ENCODE measurements at regions not wholly inside any gene's neighbourhood (a gene's known extent, or its start where the extent isn't known, plus 50 kb on each side); places are given as distances from the start of the nearest gene placed in this dataset.
"Not testable (repeated sequence)": the region's sequence is repeated elsewhere in the genome, so short reads cannot be mapped to it uniquely, and the experiment has no call there.

- DNase-seq: no peak
Observed at GRCh38 chr1:29800522-29800956, 564.2 kb downstream of the PTPRU start.

GRCh38 chr1:29800120-29800519 lies 563.8 kb downstream of the PTPRU start:
- DNase-seq: no peak

DNA sequence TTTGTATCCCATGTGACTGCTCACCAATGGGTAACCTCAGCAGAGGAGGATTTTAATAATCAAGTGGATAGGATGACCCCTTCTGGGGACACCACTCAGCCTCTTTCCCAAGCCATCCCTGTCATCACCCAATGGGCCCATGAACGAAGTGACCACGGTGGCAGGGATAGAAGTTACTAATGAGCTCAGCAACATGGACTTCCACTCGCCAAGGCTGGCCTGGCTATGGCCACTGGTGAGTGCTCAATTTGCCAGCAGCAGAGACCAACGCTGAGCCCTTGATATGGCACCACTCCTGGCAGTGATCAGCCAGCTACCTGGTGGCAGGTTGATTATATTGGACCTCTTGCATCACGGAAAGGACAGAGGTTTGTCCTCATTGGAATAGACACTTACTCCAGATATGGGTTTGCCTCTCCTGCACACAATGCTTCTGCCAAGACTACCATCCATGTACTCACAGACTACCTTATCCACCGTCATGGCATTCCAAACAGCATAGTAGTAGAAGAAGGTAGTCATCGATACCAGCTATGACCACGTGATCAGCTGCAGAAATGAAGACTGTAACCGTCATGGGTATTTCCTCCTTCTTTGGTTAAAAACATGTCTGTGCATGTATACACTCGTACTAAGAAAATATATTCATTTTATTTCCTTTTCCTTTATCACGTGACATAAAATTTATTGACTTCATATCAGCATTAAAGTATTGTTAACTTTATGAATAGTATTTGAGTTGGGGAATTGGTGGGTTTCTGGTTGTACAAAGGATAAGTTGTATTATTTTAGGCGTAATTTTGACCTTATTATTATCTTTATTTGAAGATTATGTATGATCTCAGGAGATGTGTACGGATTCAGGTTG lies 562.6 kb downstream of the PTPRU start:
- no peak for DNase-seq

DNA sequence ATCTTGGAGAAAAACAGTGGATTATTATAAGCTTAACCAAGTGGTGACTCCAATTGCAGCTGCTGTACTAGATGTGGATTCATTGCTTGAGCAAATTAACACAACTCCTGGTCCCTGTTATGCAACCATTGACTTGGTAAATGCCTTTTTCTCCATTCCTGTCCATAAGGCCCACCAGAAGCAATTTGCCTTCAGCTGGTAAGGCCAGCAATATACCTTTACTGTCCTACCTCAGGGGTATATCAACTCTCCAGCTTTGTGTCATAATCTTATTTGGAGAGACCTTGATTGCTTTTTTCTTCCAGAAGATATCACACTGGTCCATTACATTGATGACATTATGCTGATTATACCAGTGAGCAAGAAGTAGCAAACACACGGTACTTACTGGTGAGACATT lies 560.8 kb downstream of the PTPRU start:
- DNase-seq: not testable (repeated sequence)

DNA sequence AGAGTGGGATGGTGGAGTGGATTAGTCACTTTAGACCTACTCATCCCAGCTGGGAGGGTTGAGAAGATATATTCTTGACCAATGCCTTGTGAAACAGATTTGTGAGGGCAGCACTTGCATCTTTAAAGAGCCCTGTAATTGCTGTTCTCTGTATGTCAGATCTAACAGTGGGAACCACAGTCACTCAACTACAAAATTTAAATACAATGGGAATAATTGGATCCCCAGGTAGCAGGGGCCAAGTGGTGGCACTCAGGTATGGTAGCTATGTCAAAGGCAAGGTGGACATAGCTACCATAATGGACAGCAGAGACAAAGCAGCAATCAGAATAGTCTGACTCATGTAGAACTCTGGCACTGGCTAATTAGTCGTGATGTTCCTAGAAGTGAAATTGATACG lies 559.6 kb downstream of the PTPRU start:
- DNase-seq: not testable (repeated sequence)

DNA sequence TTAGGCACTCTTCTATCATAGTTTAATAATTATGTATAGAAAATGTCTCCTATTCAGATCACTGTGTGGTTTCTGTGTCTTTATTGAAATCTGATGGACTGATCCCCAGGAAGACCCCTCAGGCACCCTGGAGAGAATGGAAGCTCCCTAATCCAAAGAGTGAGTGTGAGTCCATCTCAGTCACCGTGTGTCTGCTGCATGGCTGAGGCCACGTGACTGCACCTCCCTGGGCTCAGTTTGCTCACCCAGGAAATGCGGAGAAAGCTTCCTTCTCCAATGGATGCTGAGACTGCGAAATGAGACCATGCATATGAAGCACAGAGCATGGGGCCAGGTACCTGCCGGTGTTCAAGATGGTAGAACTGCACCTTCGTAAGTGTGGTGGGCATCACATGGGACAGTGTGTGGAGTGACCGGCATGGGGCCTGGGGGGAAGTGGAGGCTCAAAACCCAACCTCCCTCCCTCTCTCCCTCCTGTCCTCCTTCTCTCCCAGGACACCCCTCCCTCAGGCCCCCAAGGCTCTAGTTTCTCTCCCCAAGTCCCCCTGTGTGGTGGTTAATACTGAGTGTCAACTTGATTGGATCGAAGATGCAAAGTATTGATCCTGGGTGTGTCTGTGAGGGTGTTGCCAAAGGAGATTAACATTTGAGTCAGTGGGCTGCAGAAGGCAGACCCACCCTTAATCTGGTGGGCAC lies 557.5 kb downstream of the PTPRU start:
- no peak for DNase-seq

DNA sequence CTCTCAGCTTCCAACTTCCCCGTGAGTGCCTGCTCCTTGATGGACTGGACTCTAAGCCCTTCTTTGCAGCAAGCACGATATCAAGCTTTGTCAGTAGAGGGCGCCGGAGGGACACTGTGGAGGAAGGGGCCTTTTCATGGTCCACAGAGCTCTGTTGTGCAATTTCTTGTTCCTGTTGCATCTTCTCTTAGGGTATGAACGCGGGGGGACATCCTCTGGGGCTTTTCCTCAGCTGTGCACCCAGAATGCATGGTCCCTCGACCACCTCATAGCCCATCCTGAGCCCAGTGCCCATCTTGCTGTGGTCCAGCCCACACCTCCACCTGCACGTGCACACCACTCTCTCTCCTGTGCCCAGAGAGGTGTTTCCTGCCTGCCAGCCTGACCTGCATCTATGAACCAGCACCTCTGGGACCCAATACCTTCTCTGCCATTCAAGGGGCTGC lies 556.8 kb downstream of the PTPRU start:
- DNase-seq: peak; percentile 92

- no peak for DNase-seq
Observed at GRCh38 chr1:29789910-29790247, 553.6 kb downstream of the PTPRU start.

- no peak for DNase-seq
Observed at GRCh38 chr1:29789221-29789909, 553.0 kb downstream of the PTPRU start.

DNA sequence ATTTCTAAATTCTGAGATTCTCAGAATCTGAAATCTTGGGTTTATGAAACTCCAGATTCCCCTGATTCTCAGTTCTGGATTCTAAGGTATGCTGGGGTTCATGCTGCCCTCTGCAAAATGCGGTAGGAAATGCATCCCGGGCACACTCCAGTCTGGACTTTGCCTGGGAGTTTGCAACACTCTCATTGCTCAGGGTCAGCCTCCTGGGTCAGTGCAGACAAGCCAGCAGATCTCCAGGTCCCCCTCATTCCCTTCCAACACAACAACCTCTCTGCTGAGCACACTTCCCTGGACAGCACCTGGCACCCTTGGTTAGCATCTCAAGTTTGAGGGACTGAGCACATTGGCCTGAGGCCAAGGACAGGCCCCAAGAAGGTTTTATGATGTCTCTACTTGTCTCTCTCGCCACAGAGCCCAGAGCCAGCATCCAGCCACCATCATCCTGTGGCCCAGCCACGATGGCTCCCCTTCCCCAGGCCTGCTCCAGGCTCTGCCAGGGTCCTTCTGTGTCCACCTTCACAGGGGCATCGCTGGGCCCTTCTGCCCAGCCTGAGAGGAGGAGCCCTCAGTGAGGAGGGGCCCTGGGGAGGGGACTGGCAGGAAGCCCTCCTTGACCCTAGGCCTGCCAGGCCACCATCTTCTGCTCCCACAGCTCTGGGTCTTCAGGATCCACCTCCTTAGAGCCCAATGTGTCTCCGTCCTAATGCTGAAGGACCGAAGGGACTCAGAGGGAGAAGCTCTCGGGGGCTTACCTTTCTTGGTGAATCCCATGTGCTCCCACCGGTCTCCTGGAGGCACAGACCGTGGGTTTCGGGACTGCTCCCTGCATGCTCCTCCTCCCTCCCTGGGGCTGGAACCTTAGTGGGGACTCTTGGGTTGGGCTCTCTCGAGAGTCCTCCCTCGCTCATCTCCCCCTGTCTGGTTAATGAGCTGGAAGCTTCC lies 550.7 kb downstream of the PTPRU start:
- DNase-seq: no peak

GRCh38 chr1:29786195-29786594 lies 549.9 kb downstream of the PTPRU start:
- DNase-seq: no peak

DNA sequence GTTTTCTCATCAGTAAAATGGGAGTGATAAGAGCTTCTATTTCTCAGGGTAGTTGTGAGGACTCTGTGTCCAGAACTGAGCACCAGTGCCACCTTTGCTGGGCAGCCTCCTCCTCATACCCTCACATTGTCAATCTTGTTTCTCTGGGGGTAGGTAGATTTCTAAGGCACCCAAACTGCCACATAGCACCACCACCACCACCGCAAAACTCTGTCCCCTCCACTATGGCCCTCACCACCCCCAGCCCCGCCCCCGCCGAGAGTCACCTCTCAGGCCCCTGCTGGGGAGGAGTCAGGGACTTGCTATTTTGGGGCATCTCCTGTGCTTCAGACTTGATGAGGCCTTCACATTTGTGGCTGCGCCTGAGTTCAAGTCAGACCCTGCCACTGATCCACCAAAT lies 549.2 kb downstream of the PTPRU start:
- DNase-seq: no peak

DNA sequence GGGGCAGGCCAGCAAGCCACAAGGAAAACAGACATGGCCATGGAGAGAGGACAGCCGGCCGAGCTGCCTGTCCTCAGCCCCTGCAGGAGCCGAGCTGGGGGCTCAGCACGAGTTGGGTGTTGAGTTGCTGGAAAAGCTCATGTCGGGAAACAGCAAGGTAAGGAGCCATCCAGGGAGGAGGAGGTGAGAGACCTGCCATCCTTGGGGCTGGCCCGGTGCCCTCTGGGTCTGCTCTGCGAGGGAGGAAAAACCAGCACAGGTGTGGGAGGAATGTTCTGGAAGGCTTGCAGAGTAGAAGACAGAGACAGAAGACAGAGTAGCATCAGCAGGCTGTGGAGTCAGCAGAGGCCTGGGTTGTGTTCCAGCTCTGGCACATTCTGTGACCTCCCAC lies 548.8 kb downstream of the PTPRU start:
- DNase-seq: no peak

DNA sequence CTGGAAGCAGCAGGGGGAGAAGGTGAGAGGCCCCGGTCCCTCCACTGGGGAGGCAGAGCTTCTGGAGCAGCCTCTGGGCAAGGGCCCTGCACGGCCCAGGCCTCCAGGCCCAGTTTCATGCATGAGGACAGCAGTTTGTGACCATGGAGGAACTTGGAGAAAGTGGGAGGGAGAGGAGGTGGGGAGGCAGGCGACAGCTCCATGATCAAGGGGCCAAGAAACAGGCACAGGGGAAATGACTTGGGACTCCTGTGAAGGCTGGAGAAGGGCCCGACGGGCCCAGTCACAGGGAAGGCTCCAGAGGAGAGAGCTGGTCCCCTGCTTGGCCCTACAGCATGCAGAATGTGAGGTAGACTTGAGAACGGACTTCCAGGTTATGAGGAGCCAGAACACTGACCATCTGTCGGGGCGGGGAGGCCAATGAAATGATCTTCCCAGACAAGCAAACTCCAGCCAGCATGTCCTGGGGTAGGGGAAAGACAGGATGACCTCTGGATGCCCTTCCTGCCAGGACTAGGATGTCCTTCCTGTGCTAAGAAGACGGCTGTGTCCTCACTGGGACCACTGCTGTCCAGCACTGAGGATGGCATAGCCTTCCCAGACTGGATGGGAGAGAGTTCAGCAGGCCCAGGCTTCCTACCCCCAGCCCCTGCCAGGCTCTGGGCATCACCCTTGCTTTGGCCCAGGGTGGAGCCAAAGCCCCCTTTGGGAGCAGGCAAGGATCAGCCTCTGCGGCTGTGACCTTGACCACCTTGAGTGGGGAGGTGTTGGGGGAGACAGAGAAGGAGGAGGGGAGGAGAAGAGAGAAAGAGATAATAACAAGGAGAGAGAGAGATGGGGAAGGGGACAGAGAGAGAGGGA lies 548.2 kb downstream of the PTPRU start:
- DNase-seq: no peak

DNA sequence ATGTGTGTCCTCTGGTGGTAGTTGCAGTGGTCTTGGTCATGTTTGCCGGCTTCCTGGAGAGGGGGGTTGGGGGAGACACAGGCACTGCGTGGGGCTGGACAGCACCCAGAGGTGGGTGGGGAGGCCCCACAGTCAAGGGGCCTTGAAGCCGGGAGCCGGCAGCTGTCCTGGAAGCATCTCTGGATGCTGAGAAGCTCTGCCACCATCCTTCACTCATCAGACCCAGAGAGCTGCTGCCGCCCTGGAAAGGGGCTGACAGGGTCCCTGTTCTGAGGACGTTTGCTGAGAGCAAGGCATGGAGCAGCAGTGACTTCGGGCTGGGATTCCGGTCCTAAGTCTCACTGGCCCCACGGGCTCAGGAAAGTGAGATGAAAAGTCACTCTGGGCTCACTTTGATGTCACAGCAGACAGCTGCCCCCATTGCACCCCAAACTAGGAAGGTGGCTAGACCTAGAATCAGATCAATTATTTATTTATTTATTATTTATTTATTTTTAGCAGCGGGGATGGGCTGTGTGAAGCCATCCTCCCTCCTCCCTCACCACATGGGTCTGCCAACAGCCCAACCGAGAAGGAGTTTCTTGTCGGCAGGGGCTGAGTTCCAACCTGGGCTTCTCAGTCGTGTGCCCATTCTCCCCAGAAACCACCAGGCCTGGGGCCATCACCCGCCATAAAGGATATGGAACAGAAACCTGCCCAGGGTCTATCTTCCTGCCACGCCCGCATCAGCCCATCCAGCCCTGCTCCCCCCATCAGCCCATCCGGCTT lies 547.4 kb downstream of the PTPRU start:
- DNase-seq: no peak

DNA sequence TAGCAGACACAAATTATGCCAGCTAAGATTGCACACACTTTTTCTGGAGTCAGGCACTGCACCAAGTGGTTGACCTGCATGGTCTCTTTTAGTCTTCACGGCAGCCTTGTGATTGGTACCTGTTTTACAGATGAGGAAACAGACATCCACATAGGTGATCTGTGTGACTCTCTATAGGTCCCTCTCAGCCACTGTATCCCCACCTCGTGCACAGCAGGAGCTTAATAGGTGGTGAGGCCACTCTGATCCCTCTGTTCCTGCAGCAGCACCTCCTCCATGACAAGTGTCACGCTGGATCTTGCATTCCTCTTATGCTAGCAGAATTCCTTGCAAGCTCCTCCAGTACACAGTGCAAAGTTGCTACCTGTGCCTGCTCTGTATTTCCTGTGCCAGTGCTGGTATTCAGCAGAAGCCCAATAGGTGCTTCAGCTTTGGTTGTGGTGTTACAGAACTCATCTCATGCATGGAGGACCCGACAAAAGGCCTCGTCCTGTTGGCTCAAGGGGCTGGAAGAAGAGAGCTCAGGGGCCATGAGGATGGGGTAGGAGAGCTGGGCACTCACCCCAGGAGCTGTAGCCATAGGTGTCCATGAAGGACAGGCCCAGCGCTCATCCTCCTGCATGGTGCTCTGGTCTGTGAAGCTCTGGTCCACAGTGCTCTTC lies 546.7 kb downstream of the PTPRU start:
- no peak for DNase-seq

DNA sequence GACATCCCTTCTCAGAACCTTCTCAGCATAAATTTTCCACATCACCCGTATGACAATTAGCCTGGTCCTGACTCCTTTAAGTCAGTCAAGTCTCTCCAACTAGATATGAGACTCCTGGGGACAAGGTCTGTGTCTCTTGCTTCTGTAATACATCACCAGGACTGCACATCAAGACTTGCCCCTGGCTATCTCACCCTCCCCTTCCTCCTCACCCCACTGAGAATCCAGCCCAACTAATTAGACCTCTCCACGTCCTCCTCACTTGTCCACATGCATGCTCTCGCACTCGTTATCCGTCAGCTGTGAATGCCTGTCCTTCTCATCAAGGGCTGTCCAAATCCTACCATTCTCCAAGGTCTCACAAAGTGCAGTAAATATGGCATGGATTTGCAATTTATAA lies 542.8 kb downstream of the PTPRU start:
- DNase-seq: no peak

- DNase-seq: no peak
Observed at GRCh38 chr1:29777522-29777921, 541.2 kb downstream of the PTPRU start.

GRCh38 chr1:29774355-29774754 lies 538.0 kb downstream of the PTPRU start:
- DNase-seq: no peak

- DNase-seq: no peak
Observed at GRCh38 chr1:29772584-29773100, 536.3 kb downstream of the PTPRU start.
